ENCODE measurements at regions not wholly inside any gene's neighbourhood (a gene's known extent, or its start where the extent isn't known, plus 50 kb on each side); places are given as distances from the start of the nearest gene placed in this dataset.

GRCh38 chr21:16492892-16493291 is 763.1 kb downstream of the USP25 start:
- ChIA-PET POLR2A (no interaction called here), CTCF (no interaction called here)
- Histone ChIP-seq H3K4me1 (ENCODE audit: insufficient read depth, low read length) (no peaks in the 10 kb centered on the region), H3K27me3 (ENCODE audit: insufficient read depth, low read length, poor library complexity, severe bottlenecking) (no peaks in the 10 kb centered on the region), H3K9me3 (ENCODE audit: low read length) (no peaks in the 10 kb centered on the region), H3K4me3 (ENCODE audit: low read length) (no peak overlapping the region), H3K36me3 (ENCODE audit: insufficient read depth, low read length) (no peaks in the 10 kb centered on the region), H3K27ac (ENCODE audit: low read depth, low read length) (no peak overlapping the region)
- Mint-ChIP-seq H3K4me3 (no peak overlapping the region), H3K36me3 (no peaks in the 10 kb centered on the region), H3K4me1 (no peaks in the 10 kb centered on the region), H3K9me3 (peaks cover 0 to 18% (median 5%) of the 10 kb centered on the region in 5 donors), H3K27ac (no peak overlapping the region), H3K27me3 (no peaks in the 10 kb centered on the region)
- DNase-seq, result no peak

GRCh38 chr21:16496609-16497008 is 766.8 kb downstream of the USP25 start:
- H3K4me1 Mint-ChIP-seq, result no peaks in the 10 kb centered on the region
- no peak overlapping the region for H3K27ac Mint-ChIP-seq
- no peaks in the 10 kb centered on the region for H3K27me3 ChIP-seq (ENCODE audit: insufficient read depth, low read length, poor library complexity, severe bottlenecking)

GRCh38 chr21:16500271-16500670 is 770.5 kb downstream of the USP25 start:
- H3K36me3 ChIP-seq (ENCODE audit: insufficient read depth, low read length), result no peaks in the 10 kb centered on the region
- H3K36me3 Mint-ChIP-seq, result no peaks in the 10 kb centered on the region
- no peak overlapping the region for H3K4me3 ChIP-seq (ENCODE audit: low read length)
- H3K27me3 ChIP-seq (ENCODE audit: insufficient read depth, low read length, poor library complexity, severe bottlenecking), result no peaks in the 10 kb centered on the region
- ChIA-PET CTCF (no interaction called here), POLR2A (no interaction called here)
- H3K27ac Mint-ChIP-seq, result no peak overlapping the region
- no peaks in the 10 kb centered on the region for H3K4me1 ChIP-seq (ENCODE audit: insufficient read depth, low read length)
- H3K27ac ChIP-seq (ENCODE audit: low read depth, low read length), result no peak overlapping the region
- DNase-seq, result no peak
- H3K27me3 Mint-ChIP-seq, result no peaks in the 10 kb centered on the region
- peaks cover 2 to 13% (median 4%) of the 10 kb centered on the region in 5 donors for H3K9me3 Mint-ChIP-seq
- H3K4me1 Mint-ChIP-seq, result no peaks in the 10 kb centered on the region
- no peak overlapping the region for H3K4me3 Mint-ChIP-seq
- no peaks in the 10 kb centered on the region for H3K9me3 ChIP-seq (ENCODE audit: low read length)

More at GRCh38 chr21:16496609-16497008, 766.8 kb downstream of the USP25 start:
- H3K36me3 Mint-ChIP-seq, result no peaks in the 10 kb centered on the region
- Histone ChIP-seq H3K9me3 (ENCODE audit: low read length) (no peaks in the 10 kb centered on the region), H3K36me3 (ENCODE audit: insufficient read depth, low read length) (no peaks in the 10 kb centered on the region), H3K4me1 (ENCODE audit: insufficient read depth, low read length) (no peaks in the 10 kb centered on the region), H3K4me3 (ENCODE audit: low read length) (no peak overlapping the region), H3K27ac (ENCODE audit: low read depth, low read length) (no peak overlapping the region)
- H3K9me3 Mint-ChIP-seq, result peaks cover 0 to 13% (median 5%) of the 10 kb centered on the region in 5 donors
- no peak overlapping the region for H3K4me3 Mint-ChIP-seq
- ChIA-PET CTCF (no interaction called here), POLR2A (no interaction called here)
- H3K27me3 Mint-ChIP-seq, result no peaks in the 10 kb centered on the region
- DNase-seq, result no peak

GRCh38 chr21:16502273-16502672 is 772.5 kb downstream of the USP25 start:
- Mint-ChIP-seq H3K4me3 (no peak overlapping the region), H3K4me1 (no peaks in the 10 kb centered on the region), H3K36me3 (no peaks in the 10 kb centered on the region), H3K27me3 (no peaks in the 10 kb centered on the region), H3K27ac (no peak overlapping the region), H3K9me3 (peaks cover 2 to 10% (median 4%) of the 10 kb centered on the region in 5 donors)
- no peaks in the 10 kb centered on the region for H3K27me3 ChIP-seq (ENCODE audit: insufficient read depth, low read length, poor library complexity, severe bottlenecking)
- DNase-seq, result no peak
- H3K9me3 ChIP-seq (ENCODE audit: low read length), result no peaks in the 10 kb centered on the region
- H3K4me3 ChIP-seq (ENCODE audit: low read length), result no peak overlapping the region
- no peak overlapping the region for H3K27ac ChIP-seq (ENCODE audit: low read depth, low read length)
- POLR2A ChIA-PET, result no interaction called here
- CTCF ChIA-PET, result no interaction called here
- no peaks in the 10 kb centered on the region for H3K36me3 ChIP-seq (ENCODE audit: insufficient read depth, low read length)
- H3K4me1 ChIP-seq (ENCODE audit: insufficient read depth, low read length), result no peaks in the 10 kb centered on the region

GRCh38 chr21:16502897-16503296 is 773.1 kb downstream of the USP25 start:
- Mint-ChIP-seq H3K9me3 (peaks cover 0 to 15% (median 3%) of the 10 kb centered on the region in 5 donors), H3K4me1 (no peaks in the 10 kb centered on the region), H3K27ac (no peak overlapping the region), H3K27me3 (no peaks in the 10 kb centered on the region), H3K36me3 (no peaks in the 10 kb centered on the region), H3K4me3 (no peak overlapping the region)
- no peak for DNase-seq
- Histone ChIP-seq H3K9me3 (ENCODE audit: low read length) (no peaks in the 10 kb centered on the region), H3K27ac (ENCODE audit: low read depth, low read length) (no peak overlapping the region), H3K4me3 (ENCODE audit: low read length) (no peak overlapping the region), H3K36me3 (ENCODE audit: insufficient read depth, low read length) (no peaks in the 10 kb centered on the region), H3K27me3 (ENCODE audit: insufficient read depth, low read length, poor library complexity, severe bottlenecking) (no peaks in the 10 kb centered on the region), H3K4me1 (ENCODE audit: insufficient read depth, low read length) (no peaks in the 10 kb centered on the region)
- ChIA-PET POLR2A (no interaction called here), CTCF (no interaction called here)

GRCh38 chr21:16504281-16504680 is 774.5 kb downstream of the USP25 start:
- POLR2A ChIA-PET, result no interaction called here
- H3K27me3 Mint-ChIP-seq, result no peaks in the 10 kb centered on the region
- H3K4me3 Mint-ChIP-seq, result no peak overlapping the region
- H3K9me3 Mint-ChIP-seq, result peaks cover 0 to 13% (median 1%) of the 10 kb centered on the region in 5 donors
- Histone ChIP-seq H3K36me3 (ENCODE audit: insufficient read depth, low read length) (no peaks in the 10 kb centered on the region), H3K27ac (ENCODE audit: low read depth, low read length) (no peak overlapping the region), H3K4me1 (ENCODE audit: insufficient read depth, low read length) (no peaks in the 10 kb centered on the region), H3K4me3 (ENCODE audit: low read length) (no peak overlapping the region), H3K27me3 (ENCODE audit: insufficient read depth, low read length, poor library complexity, severe bottlenecking) (no peaks in the 10 kb centered on the region), H3K9me3 (ENCODE audit: low read length) (no peaks in the 10 kb centered on the region)
- DNase-seq, result no peak
- no peaks in the 10 kb centered on the region for H3K4me1 Mint-ChIP-seq
- CTCF ChIA-PET, result no interaction called here
- H3K36me3 Mint-ChIP-seq, result no peaks in the 10 kb centered on the region
- H3K27ac Mint-ChIP-seq, result no peak overlapping the region

GRCh38 chr21:16504766-16505165 is 775.0 kb downstream of the USP25 start:
- Histone ChIP-seq H3K27ac (ENCODE audit: low read depth, low read length) (no peak overlapping the region), H3K27me3 (ENCODE audit: insufficient read depth, low read length, poor library complexity, severe bottlenecking) (no peaks in the 10 kb centered on the region), H3K9me3 (ENCODE audit: low read length) (no peaks in the 10 kb centered on the region), H3K36me3 (ENCODE audit: insufficient read depth, low read length) (no peaks in the 10 kb centered on the region), H3K4me3 (ENCODE audit: low read length) (no peak overlapping the region), H3K4me1 (ENCODE audit: insufficient read depth, low read length) (no peaks in the 10 kb centered on the region)
- Mint-ChIP-seq H3K27ac (no peak overlapping the region), H3K4me3 (no peak overlapping the region), H3K9me3 (peaks cover 0 to 13% (median under 1%) of the 10 kb centered on the region in 5 donors), H3K27me3 (no peaks in the 10 kb centered on the region), H3K4me1 (no peaks in the 10 kb centered on the region), H3K36me3 (no peaks in the 10 kb centered on the region)
- ChIA-PET CTCF (no interaction called here), POLR2A (no interaction called here)
- DNase-seq, result no peak

- no peak for DNase-seq
- Mint-ChIP-seq H3K27ac (no peak overlapping the region), H3K9me3 (peaks cover 0 to 24% (median 4%) of the 10 kb centered on the region in 5 donors), H3K36me3 (no peaks in the 10 kb centered on the region), H3K27me3 (no peaks in the 10 kb centered on the region), H3K4me1 (no peaks in the 10 kb centered on the region), H3K4me3 (no peak overlapping the region)
- H3K9me3 ChIP-seq (ENCODE audit: low read length), result no peaks in the 10 kb centered on the region
- no peaks in the 10 kb centered on the region for H3K36me3 ChIP-seq (ENCODE audit: insufficient read depth, low read length)
- ChIA-PET POLR2A (no interaction called here), CTCF (no interaction called here)
- no peaks in the 10 kb centered on the region for H3K4me1 ChIP-seq (ENCODE audit: insufficient read depth, low read length)
- no peaks in the 10 kb centered on the region for H3K27me3 ChIP-seq (ENCODE audit: insufficient read depth, low read length, poor library complexity, severe bottlenecking)
- H3K27ac ChIP-seq (ENCODE audit: low read depth, low read length), result no peak overlapping the region
- no peak overlapping the region for H3K4me3 ChIP-seq (ENCODE audit: low read length)
Observed at GRCh38 chr21:16509476-16509875, 779.7 kb downstream of the USP25 start.

- no peak overlapping the region for H3K4me3 Mint-ChIP-seq
- H3K9me3 Mint-ChIP-seq, result peaks cover 4 to 31% (median 8%) of the 10 kb centered on the region in 5 donors
- H3K27ac Mint-ChIP-seq, result no peak overlapping the region
- no peaks in the 10 kb centered on the region for H3K36me3 ChIP-seq (ENCODE audit: insufficient read depth, low read length)
- no peaks in the 10 kb centered on the region for H3K4me1 ChIP-seq (ENCODE audit: insufficient read depth, low read length)
- no peaks in the 10 kb centered on the region for H3K27me3 Mint-ChIP-seq
- CTCF ChIA-PET, result no interaction called here
- no peaks in the 10 kb centered on the region for H3K36me3 Mint-ChIP-seq
- no peak overlapping the region for H3K27ac ChIP-seq (ENCODE audit: low read depth, low read length)
- no peak for DNase-seq
- no peak overlapping the region for H3K4me3 ChIP-seq (ENCODE audit: low read length)
- H3K27me3 ChIP-seq (ENCODE audit: insufficient read depth, low read length, poor library complexity, severe bottlenecking), result no peaks in the 10 kb centered on the region
- no peaks in the 10 kb centered on the region for H3K4me1 Mint-ChIP-seq
- POLR2A ChIA-PET, result no interaction called here
- H3K9me3 ChIP-seq (ENCODE audit: low read length), result no peaks in the 10 kb centered on the region
Observed at GRCh38 chr21:16514316-16514715, 784.5 kb downstream of the USP25 start.

Measured in CD8-positive, alpha-beta memory T cell (primary cell).